PC-3 (cell line): ENCODE measurements at regions not wholly inside any gene's neighbourhood (a gene's known extent, or its start where the extent isn't known, plus 50 kb on each side); places are given as distances from the start of the nearest gene placed in this dataset.
"Not testable (repeated sequence)": the region's sequence is repeated elsewhere in the genome, so short reads cannot be mapped to it uniquely, and the experiment has no call there.

ENCODE experiments used
- ATAC-seq: fragments of 200-7000 bp; cut with Tn5 transposase; 2 replicates; pipeline ENCODE4 v1.9.1; 2020; ENCODE audit warnings: mild to moderate bottlenecking, moderate library complexity
- BruUV-seq: library from RNA; stranded (reverse); fragments of 400-500 nt; replicated peaks from 2 replicates; lab custom pipeline; 2021; lab: Mats Ljungman, UMichigan
- CTCF ChIA-PET: fragments of 300-600 bp; sonication (Branson Sonifier 250); formaldehyde crosslinking; loops from one replicate; lab custom pipeline; 2022; ENCODE audit warnings: antibody characterized with exemption; lab: Charles Lee
- POLR2A ChIA-PET: fragments of 300-600 bp; sonication (Branson Sonifier 250); formaldehyde crosslinking; loops from one replicate; lab custom pipeline; 2022; ENCODE audit warnings: antibody characterized with exemption; ENCODE audit not compliant: unreplicated experiment; lab: Charles Lee
- DNase-seq: peaks from one replicate; pipeline ENCODE4 v3.0.0-alpha.2; 2015
- H2AFZ ChIP-seq: fragments of 300-600 bp; sonication (generic); 2 replicates; pipeline ENCODE4 v1.6.0; 2016; ENCODE audit warnings: antibody characterized with exemption, low read length
- H3F3A ChIP-seq: fragments of 300-600 bp; sonication (generic); one replicate; pipeline ENCODE4 v1.6.0; 2017; ENCODE audit warnings: antibody characterized with exemption, low read length, control low read depth, mild to moderate bottlenecking; ENCODE audit not compliant: unreplicated experiment
- H3K27ac ChIP-seq: fragments of 300-600 bp; sonication (generic); 2 replicates; pipeline ENCODE4 v1.5.1; 2016; ENCODE audit warnings: mild to moderate bottlenecking, low read length
- H3K27me3 ChIP-seq: fragments of 300-600 bp; sonication (generic); 2 replicates; pipeline ENCODE4 v1.6.1; 2016; ENCODE audit warnings: low read length, mixed read lengths
- H3K36me3 ChIP-seq: fragments of 300-600 bp; sonication (generic); 2 replicates; pipeline ENCODE4 v1.6.1; 2016; ENCODE audit warnings: low read depth, mixed run types, low read length, mixed read lengths
- H3K4me1 ChIP-seq: fragments of 300-600 bp; sonication (generic); 2 replicates; pipeline ENCODE4 v1.5.1; 2016; ENCODE audit warnings: low read length; ENCODE audit not compliant: insufficient read depth
- H3K4me2 ChIP-seq: fragments of 300-600 bp; sonication (generic); 2 replicates; pipeline ENCODE4 v1.6.0; 2016; ENCODE audit warnings: low read length
- H3K4me3 ChIP-seq: fragments of 300-600 bp; sonication (generic); 2 replicates; pipeline ENCODE4 v1.5.1; 2016; ENCODE audit warnings: mild to moderate bottlenecking, low read length, mixed read lengths
- H3K79me2 ChIP-seq: fragments of 300-600 bp; sonication (generic); 2 replicates; pipeline ENCODE4 v1.6.1; 2017; ENCODE audit warnings: low read length, mixed read lengths
- H3K9ac ChIP-seq: fragments of 300-600 bp; sonication (generic); 2 replicates; pipeline ENCODE4 v1.6.0; 2016; ENCODE audit warnings: mild to moderate bottlenecking, low read length
- H3K9me2 ChIP-seq: fragments of 300-600 bp; sonication (generic); replicated peaks from 2 replicates; pipeline ENCODE4 v1.6.1; 2016; ENCODE audit warnings: mixed run types, low read length, mixed read lengths
- H3K9me3 ChIP-seq: fragments of 300-600 bp; sonication (generic); 2 replicates; pipeline ENCODE4 v1.6.1; 2016; ENCODE audit warnings: low read length, mixed read lengths
- H4K20me1 ChIP-seq: fragments of 300-600 bp; sonication (generic); 2 replicates; pipeline ENCODE4 v1.6.1; 2016; ENCODE audit warnings: low read length, mixed read lengths
- EZH2 ChIP-seq: fragments of 300-600 bp; sonication (generic); IDR thresholded peaks from one replicate; pipeline ENCODE4 v1.6.1; 2017; ENCODE audit warnings: antibody characterized with exemption, mild to moderate bottlenecking, low read length; ENCODE audit not compliant: unreplicated experiment
- EZH2phosphoT487 ChIP-seq: fragments of 300-600 bp; sonication (generic); IDR thresholded peaks from 2 replicates; pipeline ENCODE4 v1.6.1; 2018; ENCODE audit warnings: mild to moderate bottlenecking, antibody characterized with exemption, low read length, borderline replicate concordance
- intact Hi-C: fragments of 100-400 bp; cut with micrococcal nuclease; formaldehyde crosslinking; loops from 2 replicates; pipeline ENCODE4 v1.9.0; 2023
- TF ChIP-seq, protein P1 (sequence below): fragments of 300-600 bp; sonication (generic); conservative IDR thresholded peaks from 2 replicates; pipeline ENCODE4 v1.5.1; 2017; ENCODE audit warnings: antibody characterized with exemption, low read depth, mild to moderate bottlenecking, low read length

DNA sequence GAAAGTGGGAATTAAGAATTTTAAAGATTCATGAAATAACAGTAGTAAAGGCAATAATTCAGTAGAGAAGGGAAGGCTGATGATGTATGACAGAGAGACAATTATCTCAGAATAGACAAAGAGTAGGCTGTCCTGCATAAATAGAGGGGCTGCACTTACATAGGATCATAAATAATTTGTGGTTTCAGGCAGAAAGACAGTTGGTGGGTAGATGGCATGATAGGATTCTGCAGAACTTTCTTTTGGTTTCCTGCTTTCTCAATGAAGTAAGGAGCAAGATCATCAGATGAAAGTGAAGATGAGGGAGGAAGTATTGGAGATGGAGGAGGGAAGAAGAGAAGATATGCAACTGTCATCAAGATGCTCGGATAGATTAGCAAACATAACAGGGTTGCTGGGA, 604.9 kb upstream of the ZFP42 start:
- Histone ChIP-seq H3K9me3 (no peaks in the 10 kb centered on the region), H3K27ac (no peak overlapping the region), H3K36me3 (no peaks in the 10 kb centered on the region), H3K4me2 (no peak overlapping the region), H3K4me3 (no peak overlapping the region), H3K79me2 (no peaks in the 10 kb centered on the region), H3K9me2 (no peaks in the 10 kb centered on the region), H3K4me1 (peaks cover 13% of the 10 kb centered on the region), H3F3A (no peaks in the 10 kb centered on the region), H4K20me1 (no peaks in the 10 kb centered on the region), H3K27me3 (no peaks in the 10 kb centered on the region), H3K9ac (no peak overlapping the region), H2AFZ (no peak overlapping the region)
- DNase-seq (no peak), ATAC-seq (no peak)
- intact Hi-C loops = no loop called here
- TF ChIP-seq EZH2 = no peak
- POLR2A ChIA-PET = no interaction called here
- CTCF ChIA-PET = no interaction called here
- BruUV-seq = no TSS peak

DNA sequence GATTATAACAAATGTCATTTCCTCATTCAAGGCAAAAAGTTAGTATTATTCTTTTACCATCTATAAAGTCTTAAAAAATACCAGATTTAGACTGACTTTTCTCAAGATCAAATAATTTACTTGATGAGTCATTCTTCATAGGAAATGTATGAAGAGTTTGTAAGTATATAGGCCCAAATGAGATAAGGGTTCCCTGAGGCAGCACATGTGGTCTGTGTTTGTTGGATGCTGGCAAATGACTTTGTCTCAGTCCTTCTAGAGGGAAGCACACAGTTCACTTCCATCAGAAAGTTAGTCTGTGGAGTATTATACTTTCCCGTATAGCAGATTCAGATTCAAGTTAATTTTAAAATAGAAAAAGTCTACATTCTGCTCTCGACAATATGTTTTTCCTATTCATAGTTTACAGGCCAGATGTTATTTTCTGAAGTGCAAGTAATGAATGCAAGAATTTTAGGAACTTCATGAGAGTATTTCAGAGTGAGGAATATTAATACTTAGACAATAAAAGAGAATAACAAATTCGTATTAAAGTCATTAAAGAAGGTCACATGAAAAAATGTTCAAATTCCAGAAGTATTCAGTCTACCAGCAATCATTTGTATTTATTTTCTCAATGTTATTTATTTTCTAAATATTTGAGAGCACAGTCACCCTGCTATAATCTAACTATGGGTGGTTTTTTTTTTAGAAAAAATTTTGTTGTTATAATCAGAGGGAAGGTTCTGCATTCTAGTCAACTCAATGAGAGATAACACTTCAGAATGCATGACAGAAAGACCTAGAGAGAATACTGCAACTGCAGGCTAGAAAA, 601.8 kb upstream of the ZFP42 start:
- ATAC-seq (no peak), DNase-seq (no peak)
- H3F3A ChIP-seq = no peaks in the 10 kb centered on the region
- H3K4me3 ChIP-seq = no peak overlapping the region
- H3K4me1 ChIP-seq = no peaks in the 10 kb centered on the region
- H3K9me2 ChIP-seq = no peaks in the 10 kb centered on the region
- ChIA-PET POLR2A (no interaction called here), CTCF (no interaction called here)
- no TSS peak for BruUV-seq
- H3K27ac ChIP-seq = no peak overlapping the region
- H3K79me2 ChIP-seq = no peaks in the 10 kb centered on the region
- no peak overlapping the region for H3K9ac ChIP-seq
- H2AFZ ChIP-seq = no peak overlapping the region
- no peaks in the 10 kb centered on the region for H3K36me3 ChIP-seq
- no peak overlapping the region for H3K4me2 ChIP-seq
- no peaks in the 10 kb centered on the region for H4K20me1 ChIP-seq
- H3K9me3 ChIP-seq = no peaks in the 10 kb centered on the region
- intact Hi-C loops = no loop called here
- H3K27me3 ChIP-seq = no peaks in the 10 kb centered on the region
- TF ChIP-seq, protein P1, sequence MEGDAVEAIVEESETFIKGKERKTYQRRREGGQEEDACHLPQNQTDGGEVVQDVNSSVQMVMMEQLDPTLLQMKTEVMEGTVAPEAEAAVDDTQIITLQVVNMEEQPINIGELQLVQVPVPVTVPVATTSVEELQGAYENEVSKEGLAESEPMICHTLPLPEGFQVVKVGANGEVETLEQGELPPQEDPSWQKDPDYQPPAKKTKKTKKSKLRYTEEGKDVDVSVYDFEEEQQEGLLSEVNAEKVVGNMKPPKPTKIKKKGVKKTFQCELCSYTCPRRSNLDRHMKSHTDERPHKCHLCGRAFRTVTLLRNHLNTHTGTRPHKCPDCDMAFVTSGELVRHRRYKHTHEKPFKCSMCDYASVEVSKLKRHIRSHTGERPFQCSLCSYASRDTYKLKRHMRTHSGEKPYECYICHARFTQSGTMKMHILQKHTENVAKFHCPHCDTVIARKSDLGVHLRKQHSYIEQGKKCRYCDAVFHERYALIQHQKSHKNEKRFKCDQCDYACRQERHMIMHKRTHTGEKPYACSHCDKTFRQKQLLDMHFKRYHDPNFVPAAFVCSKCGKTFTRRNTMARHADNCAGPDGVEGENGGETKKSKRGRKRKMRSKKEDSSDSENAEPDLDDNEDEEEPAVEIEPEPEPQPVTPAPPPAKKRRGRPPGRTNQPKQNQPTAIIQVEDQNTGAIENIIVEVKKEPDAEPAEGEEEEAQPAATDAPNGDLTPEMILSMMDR = no peak
- no peak for TF ChIP-seq EZH2
- TF ChIP-seq EZH2phosphoT487 = no peak

DNA sequence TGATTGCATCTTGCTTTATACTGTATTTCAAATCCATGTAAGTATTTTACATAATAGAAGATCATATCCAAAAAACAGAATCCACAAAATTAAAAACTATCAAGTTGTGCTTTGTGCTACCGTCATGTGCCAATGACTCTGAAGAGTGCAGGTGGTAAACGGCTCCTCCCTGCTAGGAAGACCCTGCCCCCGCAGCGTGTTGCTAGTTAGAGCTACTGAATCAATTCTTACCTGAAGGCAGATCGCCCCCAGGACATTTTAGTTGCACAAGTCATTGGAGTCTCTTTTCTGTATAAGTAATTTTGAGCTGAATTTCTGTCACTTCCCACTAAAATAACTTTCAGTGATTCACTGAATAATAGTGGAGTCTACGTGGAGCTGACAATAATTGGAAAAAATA, 599.5 kb upstream of the ZFP42 start:
- no TSS peak for BruUV-seq
- Histone ChIP-seq H3K9me2 (no peaks in the 10 kb centered on the region), H4K20me1 (no peaks in the 10 kb centered on the region), H3K27ac (no peak overlapping the region), H3K9ac (no peak overlapping the region), H3K9me3 (no peaks in the 10 kb centered on the region), H2AFZ (no peak overlapping the region), H3K79me2 (no peaks in the 10 kb centered on the region), H3K27me3 (no peaks in the 10 kb centered on the region), H3K36me3 (no peaks in the 10 kb centered on the region), H3K4me1 (no peaks in the 10 kb centered on the region), H3K4me2 (no peak overlapping the region), H3F3A (no peaks in the 10 kb centered on the region), H3K4me3 (no peak overlapping the region)
- ChIA-PET POLR2A (no interaction called here), CTCF (no interaction called here)
- intact Hi-C loops = no loop called here
- TF ChIP-seq EZH2 (no peak), EZH2phosphoT487 (no peak)
- TF ChIP-seq, protein P1 = no peak
- no peak for DNase-seq
- ATAC-seq = no peak

DNA sequence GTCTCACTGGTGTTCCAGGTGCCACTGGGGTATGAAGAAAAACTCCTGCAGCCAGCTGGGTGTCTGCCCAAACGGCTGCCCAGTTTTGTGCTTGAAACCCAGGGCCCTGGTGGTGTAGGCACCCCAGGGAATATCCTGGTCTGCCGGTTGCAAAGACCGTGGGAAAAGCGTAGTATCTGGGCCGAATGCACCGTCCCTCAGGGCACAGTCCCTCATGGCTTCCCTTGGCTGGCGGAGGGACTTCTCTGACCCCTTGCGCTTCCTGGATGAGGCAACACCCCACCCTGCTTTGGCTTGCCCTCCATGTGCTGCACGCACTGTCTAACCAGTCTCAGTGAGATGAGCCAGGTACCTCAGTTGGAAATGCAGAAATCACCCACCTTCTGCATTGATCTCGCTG, 587.1 kb upstream of the ZFP42 start:
- H4K20me1 ChIP-seq, H3K4me1 ChIP-seq, H3K9me3 ChIP-seq, H3K36me3 ChIP-seq, POLR2A ChIA-PET, H3K4me3 ChIP-seq, H3K27me3 ChIP-seq, intact Hi-C loops, BruUV-seq, CTCF ChIA-PET, H3F3A ChIP-seq, ATAC-seq, DNase-seq, H3K9me2 ChIP-seq, H3K79me2 ChIP-seq, H3K4me2 ChIP-seq, H2AFZ ChIP-seq, H3K27ac ChIP-seq, H3K9ac ChIP-seq: not testable (repeated sequence)
